ENCODE measurements at regions not wholly inside any gene's neighbourhood (a gene's known extent, or its start where the extent isn't known, plus 50 kb on each side); places are given as distances from the start of the nearest gene placed in this dataset.

DNA sequence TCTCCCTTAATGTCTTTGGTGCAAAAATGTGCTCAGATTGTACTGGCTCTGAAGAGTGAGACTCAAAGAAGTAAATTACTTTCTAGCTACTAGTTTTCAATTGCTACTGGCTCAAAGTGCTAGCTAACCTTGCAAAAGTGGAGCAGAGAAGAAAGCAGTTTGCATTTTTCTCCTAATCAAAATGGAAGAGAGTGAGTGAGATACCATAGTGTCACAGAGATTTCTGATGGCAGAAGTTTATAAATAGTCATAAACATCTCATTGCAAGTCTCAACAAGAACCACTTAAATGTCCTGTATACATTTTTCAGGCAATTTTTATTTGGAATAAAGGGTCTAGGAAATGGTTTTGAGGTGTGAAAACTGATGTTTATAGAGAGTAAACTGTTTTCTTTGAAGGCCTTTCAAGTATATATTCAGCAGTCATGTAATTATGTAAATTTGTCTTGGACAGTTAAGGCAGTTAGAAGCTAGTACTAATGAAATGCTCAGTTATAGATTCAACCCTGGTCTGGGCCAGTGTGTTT, 237.7 kb upstream of the GOLIM4 start:
- intact Hi-C loops (cut with DNase I): no loop called here
- DNase-seq (ENCODE audit: low spot score): no peak
- no peak for ATAC-seq

DNA sequence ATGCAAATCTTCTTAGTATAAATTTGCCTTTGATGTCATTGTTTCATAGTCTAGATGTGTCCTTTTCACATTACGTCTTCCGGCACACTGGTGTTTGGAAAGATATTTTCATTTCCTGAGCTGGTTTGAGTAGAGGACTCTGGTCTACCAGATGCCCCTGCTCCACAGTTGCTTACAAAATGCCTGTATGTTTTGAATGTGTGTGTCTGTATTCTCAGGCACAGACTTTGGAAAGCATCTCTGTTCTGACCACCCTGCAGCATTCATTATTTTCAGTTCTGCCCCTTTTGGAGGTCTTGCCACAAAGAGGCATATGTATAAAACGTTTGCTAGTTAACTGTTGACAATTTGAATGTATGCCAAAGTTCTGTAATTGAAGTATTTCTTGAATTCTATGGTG, 236.0 kb upstream of the GOLIM4 start:
- intact Hi-C loops (cut with DNase I): no loop called here
- DNase-seq (ENCODE audit: low spot score) (no peak), ATAC-seq (no peak)

DNA sequence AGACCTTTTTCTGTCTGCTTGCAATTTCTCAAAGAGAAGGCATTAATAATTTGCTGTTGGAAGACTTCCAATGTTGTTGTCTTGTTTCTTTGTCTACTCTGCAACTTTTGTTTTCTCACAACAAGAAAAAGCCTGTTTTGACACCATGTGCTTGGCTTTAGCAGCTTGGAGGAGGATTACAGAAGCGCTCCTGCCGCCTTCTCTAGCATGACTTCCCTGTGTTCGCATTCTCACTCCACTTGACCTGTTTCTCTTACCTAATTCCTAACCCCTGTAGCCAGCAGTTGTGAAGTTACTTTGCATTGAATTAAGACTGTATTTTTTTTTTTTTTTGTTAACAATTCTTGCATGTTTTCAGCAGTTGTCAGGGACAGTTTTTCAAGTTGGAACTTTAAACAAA, 235.3 kb upstream of the GOLIM4 start:
- intact Hi-C loops (cut with DNase I): no loop called here
- no peak for ATAC-seq
- no peak for DNase-seq (ENCODE audit: low spot score)

DNA sequence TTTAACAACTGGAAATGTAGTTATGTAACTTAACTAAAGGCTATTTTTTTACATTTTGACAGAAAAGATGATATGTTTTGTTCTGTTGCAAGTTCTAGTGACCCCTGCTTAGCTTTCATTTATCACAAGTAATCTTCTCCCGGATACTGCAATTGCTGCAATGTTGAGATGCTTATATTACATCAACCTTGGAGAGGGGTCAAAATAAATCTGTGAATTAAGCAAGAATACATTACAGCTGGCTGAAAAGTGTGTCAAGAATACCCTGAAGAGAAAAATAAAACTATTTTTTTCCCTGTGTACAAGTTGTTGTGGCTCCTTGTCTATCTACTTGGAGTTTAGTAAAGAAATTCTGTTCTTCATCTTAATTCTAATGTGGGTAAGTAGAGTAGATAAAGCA, 232.1 kb upstream of the GOLIM4 start:
- ATAC-seq (no peak), DNase-seq (ENCODE audit: low spot score) (no peak)
- intact Hi-C loops (cut with DNase I): no loop called here

DNA sequence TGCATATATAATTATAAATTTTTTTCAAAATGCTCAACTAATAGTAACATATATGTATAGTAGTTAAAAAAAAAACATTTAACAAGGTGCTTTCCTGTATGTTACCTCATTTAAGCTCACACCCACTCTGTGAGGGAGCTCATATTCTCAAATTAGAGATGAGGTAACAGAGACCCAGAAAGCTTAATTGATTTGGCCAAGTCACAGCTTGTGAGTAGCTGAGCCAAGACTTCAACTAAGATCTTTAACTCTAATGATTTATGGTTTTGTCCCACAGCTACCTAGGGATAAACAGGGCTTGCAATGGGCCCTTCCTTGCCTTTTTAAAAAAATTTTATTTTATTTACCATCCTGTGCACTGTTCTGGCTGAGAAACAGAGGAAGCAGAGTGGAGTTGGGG, 230.0 kb upstream of the GOLIM4 start:
- ATAC-seq (no peak), DNase-seq (ENCODE audit: low spot score) (no peak)
- intact Hi-C loops (cut with DNase I): no loop called here

DNA sequence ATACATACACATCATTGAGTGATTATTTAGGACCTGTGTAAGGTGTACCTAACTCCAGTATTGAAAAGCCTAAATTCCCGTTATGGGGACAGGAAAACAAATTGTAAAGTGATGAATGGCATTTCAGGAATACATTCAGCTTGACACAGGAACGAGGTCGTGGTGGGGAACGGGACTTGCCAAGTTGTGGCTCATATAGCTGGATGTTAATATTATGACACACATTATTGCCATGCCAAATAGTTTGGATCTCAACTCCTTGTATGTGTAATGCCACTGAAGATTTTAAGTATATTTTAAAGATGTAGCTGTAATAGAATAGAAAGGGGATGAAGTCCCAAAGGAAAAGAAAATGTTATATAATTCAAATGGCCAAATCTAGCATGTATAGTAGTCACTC, 227.2 kb upstream of the GOLIM4 start:
- ATAC-seq (no peak), DNase-seq (ENCODE audit: low spot score) (no peak)
- intact Hi-C loops (cut with DNase I): no loop called here

DNA sequence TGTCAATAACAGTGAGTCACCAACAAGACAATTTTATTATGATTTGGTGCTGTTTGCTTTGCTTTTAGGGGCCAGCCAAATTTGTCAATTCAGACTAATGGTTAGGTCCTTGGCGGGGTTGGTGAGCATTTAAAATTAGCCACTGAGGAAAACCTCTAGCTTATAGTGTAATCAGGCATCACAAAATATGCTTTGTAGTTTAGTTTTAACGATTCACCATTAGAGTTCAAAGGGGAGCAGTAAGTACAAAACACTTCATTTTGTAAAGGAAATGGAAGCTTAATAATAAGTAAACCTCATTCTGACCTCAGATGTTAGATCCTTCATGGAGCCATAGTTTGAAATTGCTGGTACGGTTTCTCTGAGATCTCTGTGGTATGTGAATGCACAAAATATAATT, 218.4 kb upstream of the GOLIM4 start:
- no peak for DNase-seq (ENCODE audit: low spot score)
- no peak for ATAC-seq
- intact Hi-C loops (cut with DNase I): no loop called here

DNA sequence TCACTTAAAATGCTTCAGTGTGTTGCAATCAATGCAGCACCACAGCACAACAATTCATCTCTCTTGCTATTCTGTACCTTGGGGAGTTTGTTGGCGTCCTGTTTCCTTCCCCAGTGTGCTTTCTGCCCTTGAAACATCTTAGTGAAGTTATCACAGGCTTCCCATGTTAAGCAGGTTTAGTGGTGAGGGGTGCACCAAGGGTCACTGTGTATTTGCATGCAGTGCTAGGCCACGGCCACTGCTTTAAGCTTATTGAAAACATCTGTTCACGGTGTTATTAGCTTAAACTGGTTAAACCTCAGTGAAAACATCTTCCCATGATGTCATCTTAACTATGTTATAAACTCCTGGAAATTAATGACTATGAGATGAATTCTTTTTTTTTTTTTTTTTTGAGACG, 217.3 kb upstream of the GOLIM4 start:
- DNase-seq (ENCODE audit: low spot score): no peak
- ATAC-seq: no peak
- intact Hi-C loops (cut with DNase I): no loop called here

DNA sequence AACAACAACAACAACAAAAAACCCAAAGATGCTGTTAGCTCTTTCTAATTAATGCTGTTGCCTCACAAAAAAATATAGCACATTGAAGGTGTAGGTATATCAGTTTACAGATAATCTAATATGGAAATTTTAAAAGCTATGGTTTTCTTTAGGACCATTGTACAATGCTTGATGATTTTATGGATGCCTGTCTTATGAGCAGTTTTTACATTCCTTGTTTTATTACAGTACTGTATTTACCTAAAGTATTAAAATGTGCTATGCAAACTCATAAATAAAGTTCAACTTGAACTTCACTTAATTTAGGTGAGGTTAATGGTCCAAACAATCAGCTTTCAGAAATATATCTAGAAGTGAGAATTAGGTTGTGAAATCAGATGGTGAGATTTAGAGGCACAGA, 212.2 kb upstream of the GOLIM4 start:
- ATAC-seq: no peak
- no peak for DNase-seq (ENCODE audit: low spot score)
- intact Hi-C loops (cut with DNase I): no loop called here

DNA sequence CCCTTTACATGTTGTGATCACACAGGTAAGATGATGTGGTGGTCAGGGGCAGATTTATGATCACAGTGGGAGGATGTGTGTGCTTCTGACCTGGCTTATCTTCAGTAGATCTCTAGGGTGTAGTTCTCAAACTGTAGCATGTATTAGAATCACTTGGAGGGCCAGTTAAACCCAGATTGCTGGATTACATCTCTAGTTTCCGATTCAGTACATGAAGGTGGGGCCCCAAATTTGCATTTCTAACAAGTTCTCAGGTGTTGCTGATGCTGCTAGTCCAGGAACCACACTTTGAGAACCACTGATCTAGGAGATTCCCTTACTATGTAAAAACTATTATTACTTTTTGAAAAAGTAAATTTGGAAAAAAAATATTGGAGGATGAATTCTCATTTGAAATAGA, 199.3 kb upstream of the GOLIM4 start:
- intact Hi-C loops (cut with DNase I): no loop called here
- DNase-seq (ENCODE audit: low spot score): no peak
- ATAC-seq: no peak

DNA sequence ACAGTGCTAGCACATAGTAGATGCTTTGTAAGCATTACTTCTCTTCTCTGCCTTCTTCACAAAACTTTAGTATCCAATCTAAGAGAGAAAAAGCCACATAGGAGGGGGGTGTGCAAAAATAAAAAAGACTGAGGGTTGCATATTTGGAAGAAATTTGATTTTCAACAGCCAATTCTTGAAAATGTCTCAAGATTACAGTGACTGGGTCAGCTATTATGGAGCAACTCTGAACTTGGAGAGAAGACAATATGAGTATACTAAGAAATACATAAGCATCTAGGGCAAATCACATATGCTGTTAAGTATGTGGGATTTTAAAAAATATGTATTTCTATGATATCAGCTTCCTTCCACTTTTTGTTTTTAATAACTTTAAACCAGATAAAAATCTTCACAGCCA, 196.6 kb upstream of the GOLIM4 start:
- ATAC-seq: no peak
- intact Hi-C loops (cut with DNase I): no loop called here
- no peak for DNase-seq (ENCODE audit: low spot score)

DNA sequence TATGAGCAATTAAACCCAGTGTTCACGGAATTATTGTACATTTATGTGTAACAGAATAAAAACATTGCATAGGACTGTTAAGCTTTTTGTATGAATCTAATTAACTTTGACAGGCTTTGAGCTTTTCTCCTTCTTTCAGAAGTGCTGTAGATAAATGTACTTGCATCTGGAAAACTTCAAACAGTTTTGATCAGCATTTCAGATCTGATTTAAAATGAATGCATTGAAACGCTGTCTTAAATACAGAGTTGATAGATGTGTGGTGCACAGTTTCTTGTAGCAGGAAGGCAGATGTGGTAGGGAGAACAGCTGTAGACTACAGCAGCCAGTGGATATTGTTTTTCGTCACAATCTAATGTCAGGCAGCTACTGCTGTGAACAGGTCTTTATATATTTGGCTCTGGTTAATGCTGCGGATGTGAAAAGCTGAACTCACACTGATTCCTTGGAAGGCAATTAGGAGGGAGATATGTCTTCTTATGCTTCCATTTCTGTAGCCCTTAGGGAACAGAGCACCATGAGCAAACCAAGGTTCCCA, 193.8 kb upstream of the GOLIM4 start:
- no peak for DNase-seq (ENCODE audit: low spot score)
- ATAC-seq: no peak
- intact Hi-C loops (cut with DNase I): no loop called here

DNA sequence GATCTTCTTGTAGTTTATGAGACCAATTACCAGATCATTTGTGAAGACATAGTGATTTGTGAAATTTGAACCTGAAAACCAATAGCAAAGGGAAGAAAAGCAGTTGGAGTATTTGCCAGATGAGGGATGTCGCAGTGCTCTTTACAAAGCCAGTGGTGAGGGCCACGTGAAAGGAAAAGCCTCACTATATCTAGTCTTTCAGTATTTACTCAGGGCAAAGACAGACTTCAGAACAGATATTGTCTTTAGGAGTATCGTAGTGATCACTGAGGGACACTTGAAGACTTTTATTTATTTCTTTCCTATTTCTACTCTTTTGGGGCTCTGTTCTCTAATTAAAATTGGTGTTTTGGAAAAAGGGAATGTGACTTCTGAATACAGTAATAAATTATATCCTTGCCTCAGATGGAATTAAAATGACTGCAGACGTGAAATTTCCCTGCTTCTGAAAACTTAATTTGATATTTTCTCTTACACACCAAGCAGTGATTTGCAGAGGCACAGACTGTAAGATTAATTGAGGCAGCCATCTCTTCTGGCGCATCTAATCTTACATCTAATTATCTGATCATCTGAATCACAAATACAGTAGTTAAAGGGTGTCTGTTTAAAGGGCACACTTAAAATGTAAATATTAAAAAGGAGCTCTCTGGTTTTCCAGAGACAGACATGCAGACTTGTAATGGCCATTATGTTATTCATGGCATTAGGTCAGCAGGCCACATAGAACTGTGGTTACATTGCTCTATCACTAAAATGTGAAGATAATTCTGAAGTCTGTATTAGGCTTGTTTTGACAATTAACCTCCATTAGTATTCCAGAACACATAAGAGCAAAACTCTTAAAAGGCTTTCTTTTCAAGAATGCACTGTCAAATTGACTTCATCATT, 193.0 kb upstream of the GOLIM4 start:
- ATAC-seq (no peak), DNase-seq (ENCODE audit: low spot score) (no peak)
- intact Hi-C loops (cut with DNase I): no loop called here

DNA sequence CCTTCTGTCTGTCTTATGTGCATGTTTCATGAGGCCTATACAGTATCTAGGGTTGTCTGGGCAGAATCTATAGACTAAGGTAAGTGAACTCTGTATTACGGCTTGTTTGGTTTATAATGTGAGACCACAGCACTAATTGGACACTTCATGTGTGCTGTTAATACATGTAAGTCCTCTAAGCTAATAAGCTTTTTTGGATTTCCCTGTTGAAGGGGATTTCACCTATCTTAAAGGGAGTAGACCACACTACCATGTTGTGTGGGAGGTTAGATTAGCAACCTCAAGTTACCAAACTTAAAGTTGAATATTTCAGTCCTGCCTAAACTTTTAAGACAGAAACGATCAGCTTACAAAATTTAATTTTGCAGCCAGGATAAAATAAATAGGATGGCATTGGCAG, 189.8 kb upstream of the GOLIM4 start:
- intact Hi-C loops (cut with DNase I): no loop called here

DNA sequence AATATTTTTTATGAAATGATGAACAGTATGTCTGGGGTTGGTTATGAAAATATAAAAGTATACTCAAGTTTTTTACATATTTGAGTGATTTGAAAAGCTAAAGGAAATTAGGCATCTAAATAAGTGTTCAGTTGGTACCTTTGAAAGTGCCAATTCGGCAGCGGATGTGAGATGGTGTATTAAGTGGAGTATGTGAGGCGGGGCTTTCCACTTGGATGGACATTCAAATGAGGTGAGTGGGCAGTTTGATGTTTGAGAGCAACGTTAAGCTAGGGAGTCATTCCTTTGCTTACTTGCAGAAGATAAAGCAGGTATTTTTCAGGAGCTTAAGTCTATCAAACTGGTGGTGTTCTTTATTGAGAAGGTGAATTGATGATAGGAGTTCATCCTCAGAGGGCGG, 189.0 kb upstream of the GOLIM4 start:
- ATAC-seq: no peak
- intact Hi-C loops (cut with DNase I): no loop called here

More for the DNA sequence above, 189.8 kb upstream of the GOLIM4 start:
- DNase-seq (ENCODE audit: low spot score) (no peak), ATAC-seq (no peak)

DNA sequence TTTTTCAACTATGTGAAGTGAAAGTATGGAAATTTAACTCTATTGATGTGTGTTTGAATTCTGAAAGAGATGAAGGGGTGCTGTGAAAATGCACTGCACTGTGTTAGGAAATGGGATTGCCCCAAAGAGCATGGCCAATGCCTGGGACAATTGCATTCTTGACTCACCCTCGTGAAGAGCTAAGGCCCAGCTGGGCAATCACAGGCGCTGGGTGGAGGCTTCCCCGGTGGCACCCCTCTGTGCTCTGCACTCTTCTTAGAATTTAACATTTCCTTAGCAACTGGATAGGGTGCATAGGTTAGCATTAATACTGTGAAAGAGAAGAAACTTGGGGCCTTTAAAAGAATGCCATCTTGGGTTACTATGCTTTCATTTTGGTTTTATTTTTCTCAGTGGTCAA, 179.9 kb upstream of the GOLIM4 start:
- intact Hi-C loops (cut with DNase I): no loop called here
- no peak for ATAC-seq
- no peak for DNase-seq (ENCODE audit: low spot score)

More for the DNA sequence above, 189.0 kb upstream of the GOLIM4 start:
- DNase-seq (ENCODE audit: low spot score): no peak

DNA sequence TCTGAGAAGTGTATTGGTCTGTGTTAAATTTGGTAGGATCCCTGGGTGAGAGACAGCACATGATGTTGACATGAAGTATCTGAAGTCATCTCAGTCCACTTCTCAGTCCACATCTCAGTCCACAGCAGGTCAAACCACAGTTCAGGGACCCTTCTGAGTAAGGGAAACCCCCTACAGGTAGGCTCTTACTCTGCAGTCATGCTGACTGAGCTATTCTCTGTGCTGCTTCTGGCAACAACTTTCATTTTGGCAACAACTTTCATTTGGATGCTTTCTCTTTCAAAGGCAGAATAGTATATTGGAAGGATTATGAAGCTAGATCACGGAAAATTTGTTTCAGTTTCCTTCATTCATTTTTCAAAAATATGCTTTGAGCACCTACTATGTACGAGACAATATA, 178.2 kb upstream of the GOLIM4 start:
- intact Hi-C loops (cut with DNase I): no loop called here
- DNase-seq (ENCODE audit: low spot score) (no peak), ATAC-seq (no peak)

DNA sequence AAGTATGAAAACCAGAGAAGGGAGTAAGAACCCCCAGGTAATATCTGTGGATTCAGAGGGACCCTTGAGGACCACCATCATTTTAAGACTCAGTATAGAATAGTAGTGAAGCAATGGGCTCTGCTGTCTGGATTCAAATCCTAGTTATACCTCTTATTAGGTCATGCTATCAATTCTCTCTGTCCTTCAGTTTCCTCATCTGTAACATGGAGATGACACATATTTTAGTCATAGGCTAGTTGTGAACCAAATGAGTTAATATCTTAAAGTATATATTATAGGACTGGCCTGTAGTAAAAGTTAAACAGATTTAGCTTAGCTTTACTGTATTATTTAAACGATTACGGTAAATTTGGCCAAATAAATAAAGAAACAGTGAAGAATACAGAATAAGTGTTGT, 177.3 kb upstream of the GOLIM4 start:
- ATAC-seq: no peak
- intact Hi-C loops (cut with DNase I): no loop called here
- no peak for DNase-seq (ENCODE audit: low spot score)

DNA sequence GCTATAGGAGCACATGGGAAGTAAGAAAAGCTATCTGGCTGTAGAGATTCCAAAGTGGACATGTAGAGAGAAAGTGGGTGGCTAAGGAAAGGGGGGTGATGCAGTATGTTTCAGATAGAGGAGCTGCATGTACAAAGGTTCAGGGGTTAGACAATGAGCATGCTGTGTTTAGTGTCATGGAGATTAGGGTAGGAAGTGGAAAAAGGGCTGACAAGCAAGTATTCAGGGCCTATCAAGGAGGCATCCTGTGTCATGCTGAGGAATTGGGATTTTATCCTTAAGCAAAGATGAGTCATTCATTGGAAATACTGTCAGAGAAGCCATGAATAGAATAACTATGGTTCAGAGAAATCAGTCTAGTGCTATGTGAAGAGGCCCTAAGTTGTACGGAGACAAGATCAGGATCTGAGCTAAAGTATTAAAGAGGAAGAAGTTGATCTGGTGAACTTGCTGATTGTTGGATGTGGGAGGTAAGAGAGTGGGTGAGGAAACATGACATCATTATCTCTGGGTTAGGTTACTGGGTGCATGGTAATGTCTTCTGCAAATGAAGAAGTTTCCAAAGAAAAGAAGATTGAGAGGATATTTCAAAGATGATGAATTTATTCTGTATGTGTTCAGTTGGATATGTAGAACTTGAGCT, 176.7 kb upstream of the GOLIM4 start:
- DNase-seq (ENCODE audit: low spot score) (no peak), ATAC-seq (no peak)
- intact Hi-C loops (cut with DNase I): no loop called here

DNA sequence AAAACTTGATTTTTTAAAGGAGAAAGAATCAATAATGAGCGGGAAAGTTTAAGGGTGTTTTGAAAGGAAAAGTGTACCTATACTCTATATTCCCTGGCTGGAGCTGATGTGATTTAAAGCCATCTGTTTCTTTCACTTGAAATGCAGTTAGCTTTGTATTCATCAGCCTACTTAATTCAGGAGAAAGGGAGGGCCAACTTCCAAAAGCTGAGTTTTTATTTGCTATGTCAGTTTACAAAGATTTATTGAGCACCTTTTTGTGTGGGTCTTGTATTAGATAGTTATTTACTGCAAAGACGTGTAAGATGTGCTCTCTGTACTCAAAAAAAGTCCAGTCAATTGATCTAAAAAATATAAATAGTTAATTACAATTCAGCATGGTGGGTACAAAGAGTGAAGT, 176.2 kb upstream of the GOLIM4 start:
- ATAC-seq (no peak), DNase-seq (ENCODE audit: low spot score) (no peak)
- intact Hi-C loops (cut with DNase I): no loop called here
